SK-N-SH (cell line): ENCODE measurements at regions not wholly inside any gene's neighbourhood (a gene's known extent, or its start where the extent isn't known, plus 50 kb on each side); places are given as distances from the start of the nearest gene placed in this dataset.

Source experiments
- ELF1 ChIP-seq: IDR thresholded peaks from 2 replicates; pipeline ENCODE4 v1.4.0; 2012
- GABPA ChIP-seq: IDR thresholded peaks from 2 replicates; pipeline ENCODE4 v1.4.0; 2012; ENCODE audit warnings: low read depth, mild to moderate bottlenecking
- NRF1 ChIP-seq: IDR thresholded peaks from 2 replicates; pipeline ENCODE4 v1.6.1; 2012; ENCODE audit warnings: low read depth, mild to moderate bottlenecking, low read length
- RAD21 ChIP-seq: IDR thresholded peaks from 2 replicates; pipeline ENCODE4 v1.6.1; 2012; ENCODE audit warnings: mild to moderate bottlenecking, low read length
- RCOR1 ChIP-seq: fragments of 150-350 bp; IDR thresholded peaks from 2 replicates; pipeline ENCODE4 v1.6.1; 2017; ENCODE audit warnings: antibody characterized with exemption, low read length
- TAF1 ChIP-seq: IDR thresholded peaks from 2 replicates; pipeline ENCODE4 v1.6.1; 2012; ENCODE audit warnings: low read depth, mild to moderate bottlenecking, low read length, moderate library complexity, borderline replicate concordance
- TF ChIP-seq, protein P1 (sequence below): fragments of 200-600 bp; sonication (generic); IDR thresholded peaks from 2 replicates; pipeline ENCODE4 v1.6.1; 2017; ENCODE audit warnings: antibody characterized with exemption, mild to moderate bottlenecking, moderate library complexity
- TF ChIP-seq, protein P2 (sequence below): IDR thresholded peaks from 2 replicates; pipeline ENCODE4 v1.4.0; 2012; ENCODE audit warnings: low read depth

DNA sequence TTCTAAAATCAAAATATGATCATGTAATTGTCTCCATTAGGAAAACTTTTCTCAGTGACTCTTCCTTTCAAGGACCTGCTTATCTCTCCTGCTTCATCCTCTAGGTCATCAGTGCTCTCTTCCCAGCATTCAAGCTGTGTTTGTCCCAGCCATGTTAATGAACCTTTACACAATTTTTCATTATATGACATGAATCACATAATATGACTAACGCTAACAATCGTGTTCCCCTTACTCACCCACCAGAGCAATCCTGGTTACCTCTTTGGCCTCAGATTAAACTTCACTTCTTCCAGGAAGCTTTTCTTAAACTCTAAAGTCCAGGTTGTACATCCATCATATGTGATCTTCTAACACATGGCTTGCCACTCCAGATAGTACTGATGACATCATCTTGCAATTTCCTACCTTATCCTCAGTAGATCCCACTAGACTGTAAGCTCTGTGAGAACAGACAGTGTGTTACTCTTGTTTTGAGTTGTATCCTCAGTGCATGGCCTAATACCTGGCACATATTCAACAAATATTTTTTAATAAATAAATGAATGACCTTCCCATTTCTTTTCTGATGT, 882.9 kb upstream of the ZEB2 start:
- TF ChIP-seq RAD21 (no peak), ELF1 (no peak), RCOR1 (no peak), GABPA (no peak), TAF1 (no peak), NRF1 (no peak)
- TF ChIP-seq, protein P1, sequence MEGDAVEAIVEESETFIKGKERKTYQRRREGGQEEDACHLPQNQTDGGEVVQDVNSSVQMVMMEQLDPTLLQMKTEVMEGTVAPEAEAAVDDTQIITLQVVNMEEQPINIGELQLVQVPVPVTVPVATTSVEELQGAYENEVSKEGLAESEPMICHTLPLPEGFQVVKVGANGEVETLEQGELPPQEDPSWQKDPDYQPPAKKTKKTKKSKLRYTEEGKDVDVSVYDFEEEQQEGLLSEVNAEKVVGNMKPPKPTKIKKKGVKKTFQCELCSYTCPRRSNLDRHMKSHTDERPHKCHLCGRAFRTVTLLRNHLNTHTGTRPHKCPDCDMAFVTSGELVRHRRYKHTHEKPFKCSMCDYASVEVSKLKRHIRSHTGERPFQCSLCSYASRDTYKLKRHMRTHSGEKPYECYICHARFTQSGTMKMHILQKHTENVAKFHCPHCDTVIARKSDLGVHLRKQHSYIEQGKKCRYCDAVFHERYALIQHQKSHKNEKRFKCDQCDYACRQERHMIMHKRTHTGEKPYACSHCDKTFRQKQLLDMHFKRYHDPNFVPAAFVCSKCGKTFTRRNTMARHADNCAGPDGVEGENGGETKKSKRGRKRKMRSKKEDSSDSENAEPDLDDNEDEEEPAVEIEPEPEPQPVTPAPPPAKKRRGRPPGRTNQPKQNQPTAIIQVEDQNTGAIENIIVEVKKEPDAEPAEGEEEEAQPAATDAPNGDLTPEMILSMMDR: no peak
- TF ChIP-seq, protein P2, sequence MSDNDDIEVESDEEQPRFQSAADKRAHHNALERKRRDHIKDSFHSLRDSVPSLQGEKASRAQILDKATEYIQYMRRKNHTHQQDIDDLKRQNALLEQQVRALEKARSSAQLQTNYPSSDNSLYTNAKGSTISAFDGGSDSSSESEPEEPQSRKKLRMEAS: no peak
